ENCODE measurements at regions not wholly inside any gene's neighbourhood (a gene's known extent, or its start where the extent isn't known, plus 50 kb on each side); places are given as distances from the start of the nearest gene placed in this dataset.

GRCh38 chr7:138324941-138325340, 135.1 kb upstream of the TRIM24 start:
- ChIA-PET POLR2A (no interaction called here), CTCF (no interaction called here)
- no peak overlapping the region for H3K4me3 Mint-ChIP-seq
- H3K27me3 Mint-ChIP-seq (ENCODE audit: low read depth), result no peaks in the 10 kb centered on the region
- TF ChIP-seq, protein P1, sequence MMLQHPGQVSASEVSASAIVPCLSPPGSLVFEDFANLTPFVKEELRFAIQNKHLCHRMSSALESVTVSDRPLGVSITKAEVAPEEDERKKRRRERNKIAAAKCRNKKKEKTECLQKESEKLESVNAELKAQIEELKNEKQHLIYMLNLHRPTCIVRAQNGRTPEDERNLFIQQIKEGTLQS (CRISPR knock-in tag; conservative IDR thresholded peaks at IDR 0.05), result no peak
- TF ChIP-seq, protein P2, sequence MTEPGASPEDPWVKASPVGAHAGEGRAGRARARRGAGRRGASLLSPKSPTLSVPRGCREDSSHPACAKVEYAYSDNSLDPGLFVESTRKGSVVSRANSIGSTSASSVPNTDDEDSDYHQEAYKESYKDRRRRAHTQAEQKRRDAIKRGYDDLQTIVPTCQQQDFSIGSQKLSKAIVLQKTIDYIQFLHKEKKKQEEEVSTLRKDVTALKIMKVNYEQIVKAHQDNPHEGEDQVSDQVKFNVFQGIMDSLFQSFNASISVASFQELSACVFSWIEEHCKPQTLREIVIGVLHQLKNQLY (CRISPR knock-in tag; IDR thresholded peaks at IDR 0.05), result no peak
- TF ChIP-seq, protein P3, sequence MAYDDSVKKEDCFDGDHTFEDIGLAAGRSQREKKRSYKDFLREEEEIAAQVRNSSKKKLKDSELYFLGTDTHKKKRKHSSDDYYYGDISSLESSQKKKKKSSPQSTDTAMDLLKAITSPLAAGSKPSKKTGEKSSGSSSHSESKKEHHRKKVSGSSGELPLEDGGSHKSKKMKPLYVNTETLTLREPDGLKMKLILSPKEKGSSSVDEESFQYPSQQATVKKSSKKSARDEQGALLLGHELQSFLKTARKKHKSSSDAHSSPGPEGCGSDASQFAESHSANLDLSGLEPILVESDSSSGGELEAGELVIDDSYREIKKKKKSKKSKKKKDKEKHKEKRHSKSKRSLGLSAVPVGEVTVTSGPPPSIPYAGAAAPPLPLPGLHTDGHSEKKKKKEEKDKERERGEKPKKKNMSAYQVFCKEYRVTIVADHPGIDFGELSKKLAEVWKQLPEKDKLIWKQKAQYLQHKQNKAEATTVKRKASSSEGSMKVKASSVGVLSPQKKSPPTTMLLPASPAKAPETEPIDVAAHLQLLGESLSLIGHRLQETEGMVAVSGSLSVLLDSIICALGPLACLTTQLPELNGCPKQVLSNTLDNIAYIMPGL (CRISPR knock-in tag; IDR thresholded peaks at IDR 0.05), result no peak
- TF ChIP-seq, protein P4, sequence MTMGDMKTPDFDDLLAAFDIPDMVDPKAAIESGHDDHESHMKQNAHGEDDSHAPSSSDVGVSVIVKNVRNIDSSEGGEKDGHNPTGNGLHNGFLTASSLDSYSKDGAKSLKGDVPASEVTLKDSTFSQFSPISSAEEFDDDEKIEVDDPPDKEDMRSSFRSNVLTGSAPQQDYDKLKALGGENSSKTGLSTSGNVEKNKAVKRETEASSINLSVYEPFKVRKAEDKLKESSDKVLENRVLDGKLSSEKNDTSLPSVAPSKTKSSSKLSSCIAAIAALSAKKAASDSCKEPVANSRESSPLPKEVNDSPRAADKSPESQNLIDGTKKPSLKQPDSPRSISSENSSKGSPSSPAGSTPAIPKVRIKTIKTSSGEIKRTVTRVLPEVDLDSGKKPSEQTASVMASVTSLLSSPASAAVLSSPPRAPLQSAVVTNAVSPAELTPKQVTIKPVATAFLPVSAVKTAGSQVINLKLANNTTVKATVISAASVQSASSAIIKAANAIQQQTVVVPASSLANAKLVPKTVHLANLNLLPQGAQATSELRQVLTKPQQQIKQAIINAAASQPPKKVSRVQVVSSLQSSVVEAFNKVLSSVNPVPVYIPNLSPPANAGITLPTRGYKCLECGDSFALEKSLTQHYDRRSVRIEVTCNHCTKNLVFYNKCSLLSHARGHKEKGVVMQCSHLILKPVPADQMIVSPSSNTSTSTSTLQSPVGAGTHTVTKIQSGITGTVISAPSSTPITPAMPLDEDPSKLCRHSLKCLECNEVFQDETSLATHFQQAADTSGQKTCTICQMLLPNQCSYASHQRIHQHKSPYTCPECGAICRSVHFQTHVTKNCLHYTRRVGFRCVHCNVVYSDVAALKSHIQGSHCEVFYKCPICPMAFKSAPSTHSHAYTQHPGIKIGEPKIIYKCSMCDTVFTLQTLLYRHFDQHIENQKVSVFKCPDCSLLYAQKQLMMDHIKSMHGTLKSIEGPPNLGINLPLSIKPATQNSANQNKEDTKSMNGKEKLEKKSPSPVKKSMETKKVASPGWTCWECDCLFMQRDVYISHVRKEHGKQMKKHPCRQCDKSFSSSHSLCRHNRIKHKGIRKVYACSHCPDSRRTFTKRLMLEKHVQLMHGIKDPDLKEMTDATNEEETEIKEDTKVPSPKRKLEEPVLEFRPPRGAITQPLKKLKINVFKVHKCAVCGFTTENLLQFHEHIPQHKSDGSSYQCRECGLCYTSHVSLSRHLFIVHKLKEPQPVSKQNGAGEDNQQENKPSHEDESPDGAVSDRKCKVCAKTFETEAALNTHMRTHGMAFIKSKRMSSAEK (CRISPR knock-in tag; IDR thresholded peaks at IDR 0.05; ENCODE audit: borderline replicate concordance), result no peak
- H3K36me3 Mint-ChIP-seq, result peaks cover 25% of the 10 kb centered on the region
- no peak overlapping the region for H3K27ac Mint-ChIP-seq
- peaks cover 21% of the 10 kb centered on the region for H3K9me3 Mint-ChIP-seq
- no peak for DNase-seq (ENCODE audit: low spot score)
- no peak for ATAC-seq
- peaks cover 3% of the 10 kb centered on the region for H3K4me1 Mint-ChIP-seq

GRCh38 chr7:138325434-138325833, 134.6 kb upstream of the TRIM24 start:
- peaks cover 25% of the 10 kb centered on the region for H3K36me3 Mint-ChIP-seq
- H3K4me1 Mint-ChIP-seq, result peaks cover 3% of the 10 kb centered on the region
- POLR2A ChIA-PET, result no interaction called here
- H3K4me3 Mint-ChIP-seq, result no peak overlapping the region
- no peak for DNase-seq (ENCODE audit: low spot score)
- CTCF ChIA-PET, result no interaction called here
- ATAC-seq, result no peak
- H3K27ac Mint-ChIP-seq, result no peak overlapping the region
- peaks cover 20% of the 10 kb centered on the region for H3K9me3 Mint-ChIP-seq
- H3K27me3 Mint-ChIP-seq (ENCODE audit: low read depth), result no peaks in the 10 kb centered on the region
- TF ChIP-seq NR2C2 (CRISPR knock-in tag; IDR thresholded peaks at IDR 0.05), result no peak
- no peak for TF ChIP-seq ETV6 (CRISPR knock-in tag; IDR thresholded peaks at IDR 0.05)
- TF ChIP-seq SP1 (CRISPR knock-in tag; conservative IDR thresholded peaks at IDR 0.05), result no peak
- no peak for TF ChIP-seq ZNF281 (CRISPR knock-in tag; IDR thresholded peaks at IDR 0.05)
- TF ChIP-seq MAX (CRISPR knock-in tag; IDR thresholded peaks at IDR 0.05), result no peak
- no peak for TF ChIP-seq ZNF138 (CRISPR knock-in tag; conservative IDR thresholded peaks at IDR 0.05)
- no peak for TF ChIP-seq ZNF671 (CRISPR knock-in tag; IDR thresholded peaks at IDR 0.05)
- TF ChIP-seq TEAD1 (CRISPR knock-in tag; IDR thresholded peaks at IDR 0.05), result no peak
- no peak for TF ChIP-seq TP53 (CRISPR knock-in tag; IDR thresholded peaks at IDR 0.05)
- TF ChIP-seq, protein P5, sequence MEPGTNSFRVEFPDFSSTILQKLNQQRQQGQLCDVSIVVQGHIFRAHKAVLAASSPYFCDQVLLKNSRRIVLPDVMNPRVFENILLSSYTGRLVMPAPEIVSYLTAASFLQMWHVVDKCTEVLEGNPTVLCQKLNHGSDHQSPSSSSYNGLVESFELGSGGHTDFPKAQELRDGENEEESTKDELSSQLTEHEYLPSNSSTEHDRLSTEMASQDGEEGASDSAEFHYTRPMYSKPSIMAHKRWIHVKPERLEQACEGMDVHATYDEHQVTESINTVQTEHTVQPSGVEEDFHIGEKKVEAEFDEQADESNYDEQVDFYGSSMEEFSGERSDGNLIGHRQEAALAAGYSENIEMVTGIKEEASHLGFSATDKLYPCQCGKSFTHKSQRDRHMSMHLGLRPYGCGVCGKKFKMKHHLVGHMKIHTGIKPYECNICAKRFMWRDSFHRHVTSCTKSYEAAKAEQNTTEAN (CRISPR knock-in tag; IDR thresholded peaks at IDR 0.05), result no peak
- no peak for TF ChIP-seq NR1H2 (CRISPR knock-in tag; IDR thresholded peaks at IDR 0.05)
- TF ChIP-seq E2F4 (CRISPR knock-in tag; IDR thresholded peaks at IDR 0.05; ENCODE audit: borderline replicate concordance, low read depth), result no peak
- no peak for TF ChIP-seq KAT7 (CRISPR knock-in tag; IDR thresholded peaks at IDR 0.05; ENCODE audit: borderline replicate concordance)
- no peak for TF ChIP-seq SMAD3 (CRISPR knock-in tag; IDR thresholded peaks at IDR 0.05; ENCODE audit: borderline replicate concordance)
- no peak for TF ChIP-seq FOXP1 (CRISPR knock-in tag; IDR thresholded peaks at IDR 0.05; ENCODE audit: borderline replicate concordance)
- TF ChIP-seq IRF1 (CRISPR knock-in tag; IDR thresholded peaks at IDR 0.05), result no peak
- TF ChIP-seq, protein P6, sequence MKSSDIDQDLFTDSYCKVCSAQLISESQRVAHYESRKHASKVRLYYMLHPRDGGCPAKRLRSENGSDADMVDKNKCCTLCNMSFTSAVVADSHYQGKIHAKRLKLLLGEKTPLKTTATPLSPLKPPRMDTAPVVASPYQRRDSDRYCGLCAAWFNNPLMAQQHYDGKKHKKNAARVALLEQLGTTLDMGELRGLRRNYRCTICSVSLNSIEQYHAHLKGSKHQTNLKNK (CRISPR knock-in tag; IDR thresholded peaks at IDR 0.05), result no peak
- TF ChIP-seq MYBL2 (CRISPR knock-in tag; IDR thresholded peaks at IDR 0.05), result no peak
